Caco-2 (cell line): ENCODE measurements at regions not wholly inside any gene's neighbourhood (a gene's known extent, or its start where the extent isn't known, plus 50 kb on each side); places are given as distances from the start of the nearest gene placed in this dataset.

Experiments
- BruUV-seq: library from RNA; stranded (reverse); fragments of 400-500 nt; replicated peaks from 2 replicates; lab custom pipeline; 2021; lab: Mats Ljungman, UMichigan
- CTCF ChIA-PET: fragments of 300-600 bp; sonication (Branson Sonifier 250); formaldehyde crosslinking; loops from one replicate; lab custom pipeline; 2022; ENCODE audit warnings: antibody characterized with exemption; lab: Charles Lee
- POLR2A ChIA-PET: fragments of 300-600 bp; sonication (Branson Sonifier 250); formaldehyde crosslinking; loops from one replicate; lab custom pipeline; 2022; ENCODE audit warnings: antibody characterized with exemption; lab: Charles Lee
- DNase-seq, 2 experiments: peaks; one replicate each; pipeline versions ENCODE4 v3.0.0 to v3.0.0-alpha.2; 2020 to 2022
- H3K27me3 ChIP-seq: replicated peaks from 2 replicates; pipeline ENCODE4 v1.6.0; 2011; ENCODE audit warnings: low read length; ENCODE audit not compliant: control insufficient read depth, insufficient read depth
- H3K36me3 ChIP-seq: 2 replicates; pipeline ENCODE4 v1.5.1; 2011; ENCODE audit warnings: low read length; ENCODE audit not compliant: control insufficient read depth, insufficient read depth
- H3K4me1 ChIP-seq: fragments of 250-450 bp; sonication (Bioruptor Pico); 2 replicates; pipeline ENCODE4 v1.5.1; 2020; ENCODE audit warnings: mild to moderate bottlenecking
- H3K4me3 ChIP-seq: 2 replicates; pipeline ENCODE4 v1.5.1; 2011; ENCODE audit warnings: low read depth, mild to moderate bottlenecking, control low read depth, low read length
- H3K9me3 ChIP-seq: fragments of 250-450 bp; sonication (Bioruptor Pico); 2 replicates; pipeline ENCODE4 v1.5.1; 2020; ENCODE audit warnings: mild to moderate bottlenecking, moderate library complexity
- H3K27ac Mint-ChIP-seq: one replicate; pipeline ENCODE4 v1.8.0; 2022; ENCODE audit warnings: mixed read lengths; ENCODE audit not compliant: unreplicated experiment
- H3K27me3 Mint-ChIP-seq: one replicate; pipeline ENCODE4 v1.8.0; 2022; ENCODE audit warnings: mixed read lengths; ENCODE audit not compliant: insufficient read depth, unreplicated experiment
- H3K36me3 Mint-ChIP-seq: one replicate; pipeline ENCODE4 v1.8.0; 2022; ENCODE audit warnings: mild to moderate bottlenecking, mixed read lengths; ENCODE audit not compliant: insufficient read depth, unreplicated experiment
- H3K4me1 Mint-ChIP-seq: one replicate; pipeline ENCODE4 v1.8.0; 2022; ENCODE audit warnings: low read depth, mixed read lengths; ENCODE audit not compliant: unreplicated experiment
- H3K4me3 Mint-ChIP-seq: one replicate; pipeline ENCODE4 v1.8.0; 2022; ENCODE audit warnings: mild to moderate bottlenecking, moderate library complexity, mixed read lengths; ENCODE audit not compliant: unreplicated experiment
- H3K9me3 Mint-ChIP-seq: one replicate; pipeline ENCODE4 v1.8.0; 2022; ENCODE audit warnings: mixed read lengths; ENCODE audit not compliant: unreplicated experiment
- intact Hi-C: fragments of 100-400 bp; cut with micrococcal nuclease; formaldehyde crosslinking; loops from one replicate; pipeline ENCODE4 v1.10.0; 2022; ENCODE audit not compliant: unreplicated experiment
- TF ChIP-seq, protein P1 (sequence below), 2 experiments: fragments of 200-600 bp in 1 of 2; IDR thresholded peaks; 1 replicate in 1 of 2; 2 replicates in 1 of 2; pipeline versions ENCODE4 v1.5.1 to v1.8.0; 2011 to 2022; ENCODE audit warnings: antibody characterized with exemption in 1 of 2, control low read depth in 1 of 2, inconsistent platforms in 1 of 2, low read depth in 1 of 2, low read length in 1 of 2, mild to moderate bottlenecking in 1 of 2, moderate library complexity in 1 of 2; ENCODE audit not compliant: insufficient read depth in 1 of 2, severe bottlenecking in 1 of 2, unreplicated experiment in 1 of 2

DNA sequence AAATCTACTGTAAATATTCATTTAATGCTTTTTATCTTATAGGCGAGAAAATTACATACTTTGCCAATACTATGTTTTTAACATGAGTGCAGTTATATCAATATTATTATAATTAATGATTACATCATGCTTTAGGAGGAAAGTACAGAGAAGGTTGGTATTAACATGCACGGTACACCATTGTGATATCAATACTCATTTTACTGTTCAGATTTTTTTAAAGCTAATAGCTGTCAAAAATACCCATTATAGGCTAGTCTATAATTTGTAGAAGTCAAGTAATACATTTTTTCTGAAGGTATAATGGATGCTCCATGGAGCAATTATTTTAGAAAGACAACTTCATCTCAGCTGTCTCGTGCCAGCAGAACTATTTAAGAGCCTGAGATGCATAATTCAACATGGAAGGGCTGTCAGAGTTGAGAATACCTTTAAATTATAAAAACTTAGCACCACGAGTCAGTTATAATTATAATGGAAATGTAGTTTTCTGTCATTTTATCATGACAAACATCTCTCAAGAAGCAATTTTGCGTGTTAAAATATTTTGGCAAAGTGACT is 1641.7 kb upstream of the ACVR2A start:
- TF ChIP-seq, protein P1, sequence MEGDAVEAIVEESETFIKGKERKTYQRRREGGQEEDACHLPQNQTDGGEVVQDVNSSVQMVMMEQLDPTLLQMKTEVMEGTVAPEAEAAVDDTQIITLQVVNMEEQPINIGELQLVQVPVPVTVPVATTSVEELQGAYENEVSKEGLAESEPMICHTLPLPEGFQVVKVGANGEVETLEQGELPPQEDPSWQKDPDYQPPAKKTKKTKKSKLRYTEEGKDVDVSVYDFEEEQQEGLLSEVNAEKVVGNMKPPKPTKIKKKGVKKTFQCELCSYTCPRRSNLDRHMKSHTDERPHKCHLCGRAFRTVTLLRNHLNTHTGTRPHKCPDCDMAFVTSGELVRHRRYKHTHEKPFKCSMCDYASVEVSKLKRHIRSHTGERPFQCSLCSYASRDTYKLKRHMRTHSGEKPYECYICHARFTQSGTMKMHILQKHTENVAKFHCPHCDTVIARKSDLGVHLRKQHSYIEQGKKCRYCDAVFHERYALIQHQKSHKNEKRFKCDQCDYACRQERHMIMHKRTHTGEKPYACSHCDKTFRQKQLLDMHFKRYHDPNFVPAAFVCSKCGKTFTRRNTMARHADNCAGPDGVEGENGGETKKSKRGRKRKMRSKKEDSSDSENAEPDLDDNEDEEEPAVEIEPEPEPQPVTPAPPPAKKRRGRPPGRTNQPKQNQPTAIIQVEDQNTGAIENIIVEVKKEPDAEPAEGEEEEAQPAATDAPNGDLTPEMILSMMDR (IDR thresholded peaks at IDR 0.05; ENCODE audit: insufficient read depth in 1 of 2, low read depth in 1 of 2, low read length in 1 of 2, severe bottlenecking in 1 of 2, unreplicated experiment in 1 of 2): no peak
- no peak overlapping the region for H3K4me3 ChIP-seq
- H3K4me3 Mint-ChIP-seq: no peak overlapping the region
- DNase-seq: no peak
- H3K9me3 Mint-ChIP-seq: no peaks in the 10 kb centered on the region
- no TSS peak for BruUV-seq
- intact Hi-C loops: no loop called here
- no peak overlapping the region for H3K27ac Mint-ChIP-seq
- no peaks in the 10 kb centered on the region for H3K4me1 Mint-ChIP-seq
- H3K27me3 ChIP-seq: no peaks in the 10 kb centered on the region
- CTCF ChIA-PET: no interaction called here
- no peaks in the 10 kb centered on the region for H3K36me3 ChIP-seq
- H3K36me3 Mint-ChIP-seq: no peaks in the 10 kb centered on the region
- no peaks in the 10 kb centered on the region for H3K27me3 Mint-ChIP-seq
- no peaks in the 10 kb centered on the region for H3K4me1 ChIP-seq
- POLR2A ChIA-PET: no interaction called here
- no peaks in the 10 kb centered on the region for H3K9me3 ChIP-seq

DNA sequence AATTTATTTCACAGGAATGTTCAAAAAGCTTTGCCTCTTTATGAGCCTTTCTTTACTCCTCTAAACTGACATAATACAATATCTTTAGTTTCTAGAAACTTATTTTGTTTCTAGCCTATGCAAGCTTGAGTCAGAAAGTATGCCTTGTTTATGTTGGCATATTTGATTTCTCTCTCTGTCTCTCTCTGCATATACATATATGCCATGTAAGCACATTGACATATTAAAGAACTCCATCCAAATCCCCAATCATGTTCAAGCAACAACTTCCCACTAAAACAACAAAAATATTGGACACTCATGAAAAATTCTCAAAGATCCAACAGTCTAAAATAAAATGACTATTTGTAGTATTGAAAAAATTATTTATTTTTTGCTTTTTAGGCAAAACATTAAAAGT is 1651.2 kb upstream of the ACVR2A start:
- Mint-ChIP-seq H3K27ac (no peak overlapping the region), H3K4me1 (no peaks in the 10 kb centered on the region), H3K36me3 (no peaks in the 10 kb centered on the region), H3K9me3 (no peaks in the 10 kb centered on the region), H3K4me3 (no peak overlapping the region), H3K27me3 (no peaks in the 10 kb centered on the region)
- intact Hi-C loops: no loop called here
- TF ChIP-seq, protein P1 (IDR thresholded peaks at IDR 0.05; ENCODE audit: insufficient read depth in 1 of 2, low read depth in 1 of 2, low read length in 1 of 2, severe bottlenecking in 1 of 2, unreplicated experiment in 1 of 2): no peak
- no peak for DNase-seq
- CTCF ChIA-PET: no interaction called here
- no peaks in the 10 kb centered on the region for H3K4me1 ChIP-seq
- POLR2A ChIA-PET: no interaction called here
- no peak overlapping the region for H3K4me3 ChIP-seq
- H3K9me3 ChIP-seq: no peaks in the 10 kb centered on the region
- no TSS peak for BruUV-seq
- H3K36me3 ChIP-seq: no peaks in the 10 kb centered on the region
- no peaks in the 10 kb centered on the region for H3K27me3 ChIP-seq

- intact Hi-C loops: no loop called here
- H3K9me3 ChIP-seq: no peaks in the 10 kb centered on the region
- Mint-ChIP-seq H3K4me3 (no peak overlapping the region), H3K4me1 (no peaks in the 10 kb centered on the region), H3K36me3 (no peaks in the 10 kb centered on the region), H3K27me3 (no peaks in the 10 kb centered on the region), H3K9me3 (no peaks in the 10 kb centered on the region), H3K27ac (no peak overlapping the region)
- H3K36me3 ChIP-seq: no peaks in the 10 kb centered on the region
- H3K4me3 ChIP-seq: no peak overlapping the region
- H3K27me3 ChIP-seq: no peaks in the 10 kb centered on the region
- no peak for DNase-seq
- no peaks in the 10 kb centered on the region for H3K4me1 ChIP-seq
- ChIA-PET CTCF (no interaction called here), POLR2A (interaction anchor here (0.6 kb wide), 1 partner anchor 728 kb away, joined by 3 read pairs; no protein-coding TSS in a partner anchor)
- TF ChIP-seq, protein P1 (IDR thresholded peaks at IDR 0.05; ENCODE audit: insufficient read depth in 1 of 2, low read depth in 1 of 2, low read length in 1 of 2, severe bottlenecking in 1 of 2, unreplicated experiment in 1 of 2): no peak
- no TSS peak for BruUV-seq
Observed at GRCh38 chr2:146189541-146189940, 1655.3 kb upstream of the ACVR2A start.
